Tibial artery (tissue), 4 donors: ENCODE measurements at regions not wholly inside any gene's neighbourhood (a gene's known extent, or its start where the extent isn't known, plus 50 kb on each side); places are given as distances from the start of the nearest gene placed in this dataset.

Source experiments
- DNase-seq, 2 donors: peaks; one replicate each; pipeline ENCODE4 v3.0.0-alpha.2; 2019
- H3K27ac ChIP-seq, 2 donors: fragments of 200-600 bp; sonication (generic) in 1 of 2; 1 replicate in 1 of 2; 2 replicates in 1 of 2; pipeline ENCODE4 v1.5.1; 2018 to 2019; ENCODE audit warnings: mild to moderate bottlenecking in 1 of 2
- H3K27me3 ChIP-seq, 2 donors: fragments of 200-600 bp; sonication (generic) in 1 of 2; one replicate each; pipeline versions ENCODE4 v1.5.1 to v1.6.0; 2016 to 2019
- H3K36me3 ChIP-seq, 3 donors: fragments of 200-600 bp; sonication (generic) in 2 of 3; one replicate each; pipeline ENCODE4 v1.5.1; 2016 to 2019; ENCODE audit warnings: mild to moderate bottlenecking in 2 of 3
- H3K4me1 ChIP-seq, 4 donors: fragments of 200-600 bp; sonication (generic) in 2 of 4; 1 replicate in 3 of 4; 2 replicates in 1 of 4; pipeline ENCODE4 v1.5.1; 2016 to 2019
- H3K4me3 ChIP-seq, 2 donors: fragments of 200-600 bp; sonication (generic) in 1 of 2; 1 replicate in 1 of 2; 2 replicates in 1 of 2; pipeline ENCODE4 v1.5.1; 2018 to 2019; ENCODE audit warnings: mild to moderate bottlenecking in 2 of 2
- H3K9me3 ChIP-seq, 3 donors: fragments of 200-600 bp; sonication (generic) in 1 of 3; one replicate each; pipeline ENCODE4 v1.5.1; 2016 to 2019
- intact Hi-C: fragments of 100-400 bp; cut with DNase I; formaldehyde crosslinking; loops from one replicate; pipeline ENCODE4 v1.15.0; 2023; ENCODE audit warnings: low total_unique reads
- TF ChIP-seq, protein P1 (sequence below), 2 experiments: fragments of 200-600 bp in 1 of 2; fragments of 450-650 bp in 1 of 2; IDR thresholded peaks; one replicate each; pipeline ENCODE4 v1.5.1; 2017 to 2019; ENCODE audit warnings: antibody characterized with exemption in 2 of 2, mild to moderate bottlenecking in 1 of 2, moderate library complexity in 1 of 2

DNA sequence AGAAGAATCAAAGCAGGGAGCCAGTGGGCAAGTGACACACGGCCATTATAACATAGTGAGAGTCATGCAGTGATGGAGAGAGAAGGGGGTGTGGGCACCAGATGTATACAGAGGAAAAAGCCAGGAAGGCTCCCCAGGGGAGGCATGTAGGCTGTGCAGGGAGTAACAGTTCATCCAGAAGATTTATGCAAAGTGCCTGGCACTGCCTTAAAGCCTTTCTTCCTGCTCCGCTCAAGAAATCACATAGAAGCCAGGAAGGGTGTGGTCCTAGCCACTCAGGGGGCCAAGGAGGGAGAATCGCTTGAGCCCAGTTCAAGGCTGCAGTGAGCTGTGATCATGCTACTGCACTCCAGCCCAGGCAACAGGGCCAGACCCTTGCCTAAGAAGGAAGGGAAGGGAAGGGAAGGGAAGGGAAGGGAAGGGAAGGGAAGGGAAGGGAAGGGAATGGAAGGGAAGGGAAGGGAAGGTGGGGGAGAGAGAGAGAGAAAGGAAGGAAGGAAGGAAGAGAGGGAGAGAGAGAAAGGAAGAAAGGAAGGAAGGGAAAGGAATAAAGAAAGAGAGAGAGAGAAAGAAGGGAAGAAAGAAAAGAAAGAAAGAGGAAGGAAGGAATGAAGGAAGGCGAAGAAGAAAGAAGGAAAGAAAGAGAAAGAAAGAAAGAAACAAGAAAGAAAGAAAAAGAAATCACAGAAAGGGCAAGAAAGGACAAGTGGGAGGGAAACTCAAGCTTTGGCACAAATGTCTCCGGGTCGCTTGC lies 89.8 kb downstream of the LHX2 start:
- peaks cover 0 to 51% of the 10 kb centered on the region in 2 donors for H3K27me3 ChIP-seq
- TF ChIP-seq, protein P1, sequence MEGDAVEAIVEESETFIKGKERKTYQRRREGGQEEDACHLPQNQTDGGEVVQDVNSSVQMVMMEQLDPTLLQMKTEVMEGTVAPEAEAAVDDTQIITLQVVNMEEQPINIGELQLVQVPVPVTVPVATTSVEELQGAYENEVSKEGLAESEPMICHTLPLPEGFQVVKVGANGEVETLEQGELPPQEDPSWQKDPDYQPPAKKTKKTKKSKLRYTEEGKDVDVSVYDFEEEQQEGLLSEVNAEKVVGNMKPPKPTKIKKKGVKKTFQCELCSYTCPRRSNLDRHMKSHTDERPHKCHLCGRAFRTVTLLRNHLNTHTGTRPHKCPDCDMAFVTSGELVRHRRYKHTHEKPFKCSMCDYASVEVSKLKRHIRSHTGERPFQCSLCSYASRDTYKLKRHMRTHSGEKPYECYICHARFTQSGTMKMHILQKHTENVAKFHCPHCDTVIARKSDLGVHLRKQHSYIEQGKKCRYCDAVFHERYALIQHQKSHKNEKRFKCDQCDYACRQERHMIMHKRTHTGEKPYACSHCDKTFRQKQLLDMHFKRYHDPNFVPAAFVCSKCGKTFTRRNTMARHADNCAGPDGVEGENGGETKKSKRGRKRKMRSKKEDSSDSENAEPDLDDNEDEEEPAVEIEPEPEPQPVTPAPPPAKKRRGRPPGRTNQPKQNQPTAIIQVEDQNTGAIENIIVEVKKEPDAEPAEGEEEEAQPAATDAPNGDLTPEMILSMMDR (IDR thresholded peaks at IDR 0.05) = no peak
- DNase-seq = no peak
- no peaks in the 10 kb centered on the region for H3K9me3 ChIP-seq
- intact Hi-C loops = no loop called here
- no peak overlapping the region for H3K4me3 ChIP-seq
- H3K4me1 ChIP-seq = no peaks in the 10 kb centered on the region
- no peak overlapping the region for H3K27ac ChIP-seq
- no peaks in the 10 kb centered on the region for H3K36me3 ChIP-seq

- Histone ChIP-seq H3K4me1 (no peaks in the 10 kb centered on the region), H3K36me3 (no peaks in the 10 kb centered on the region), H3K9me3 (no peaks in the 10 kb centered on the region), H3K27me3 (peaks cover 0 to 52% of the 10 kb centered on the region in 2 donors), H3K4me3 (no peak overlapping the region), H3K27ac (no peak overlapping the region)
- DNase-seq = no peak
- TF ChIP-seq, protein P1 (IDR thresholded peaks at IDR 0.05) = no peak
- intact Hi-C loops = no loop called here
Observed at GRCh38 chr9:124101969-124102345, 90.4 kb downstream of the LHX2 start.

- H3K4me1 ChIP-seq = no peaks in the 10 kb centered on the region
- intact Hi-C loops = no loop called here
- no peak for DNase-seq
- TF ChIP-seq, protein P1 (IDR thresholded peaks at IDR 0.05) = no peak
- H3K36me3 ChIP-seq = no peaks in the 10 kb centered on the region
- H3K9me3 ChIP-seq = no peaks in the 10 kb centered on the region
- H3K4me3 ChIP-seq = no peak overlapping the region
- H3K27ac ChIP-seq = no peak overlapping the region
- peaks cover 0 to 48% of the 10 kb centered on the region in 2 donors for H3K27me3 ChIP-seq
Observed at GRCh38 chr9:124102363-124102762, 90.8 kb downstream of the LHX2 start.

GRCh38 chr9:124105266-124105665 lies 93.7 kb downstream of the LHX2 start:
- H3K27ac ChIP-seq = no peak overlapping the region
- H3K9me3 ChIP-seq = no peaks in the 10 kb centered on the region
- intact Hi-C loops = no loop called here
- no peak for DNase-seq
- H3K36me3 ChIP-seq = no peaks in the 10 kb centered on the region
- no peaks in the 10 kb centered on the region for H3K4me1 ChIP-seq
- H3K4me3 ChIP-seq = no peak overlapping the region
- peaks cover 0 to 22% of the 10 kb centered on the region in 2 donors for H3K27me3 ChIP-seq
- TF ChIP-seq, protein P1 (IDR thresholded peaks at IDR 0.05) = no peak

DNA sequence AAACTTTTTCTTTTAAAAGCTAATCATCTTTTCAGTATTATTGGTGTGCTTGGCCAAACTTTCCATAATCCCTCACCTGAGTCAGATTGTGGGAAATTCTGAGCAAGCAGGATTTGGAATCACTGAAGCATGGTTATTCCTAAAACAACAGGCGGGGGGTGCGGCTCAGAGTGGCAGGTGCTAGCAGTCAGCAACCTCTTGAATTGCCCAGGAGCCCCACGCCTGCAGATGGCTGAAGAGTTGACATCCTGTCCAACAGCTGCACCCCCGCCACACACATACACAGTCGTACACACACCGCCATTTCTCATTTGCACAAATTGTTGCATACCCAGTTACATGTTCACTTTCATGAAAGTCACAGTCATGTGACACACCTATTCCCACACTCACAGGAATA lies 96.6 kb downstream of the LHX2 start:
- Histone ChIP-seq H3K36me3 (no peaks in the 10 kb centered on the region), H3K4me1 (no peaks in the 10 kb centered on the region), H3K27ac (no peak overlapping the region), H3K9me3 (no peaks in the 10 kb centered on the region), H3K27me3 (peaks cover 0 to 12% of the 10 kb centered on the region in 2 donors), H3K4me3 (no peak overlapping the region)
- DNase-seq = no peak
- TF ChIP-seq, protein P1 (IDR thresholded peaks at IDR 0.05) = no peak
- intact Hi-C loops = no loop called here
